NCI-H1694 treated with DMSO at 0.1 percent for 48 hours (cell line): ENCODE measurements at regions not wholly inside any gene's neighbourhood (a gene's known extent, or its start where the extent isn't known, plus 50 kb on each side); places are given as distances from the start of the nearest gene placed in this dataset.
"Not testable (repeated sequence)": the region's sequence is repeated elsewhere in the genome, so short reads cannot be mapped to it uniquely, and the experiment has no call there.

Experiments
- DNase-seq: peaks from one replicate; lab custom pipeline; 2025; lab: John Stamatoyannopoulos, UW

GRCh38 chr16:8110572-8111514 lies 479.5 kb downstream of the TMEM114 start:
- DNase-seq, result no peak

GRCh38 chr16:8109510-8110369 lies 480.6 kb downstream of the TMEM114 start:
- DNase-seq, result no peak

- no peak for DNase-seq
Measured at GRCh38 chr16:8108991-8109509, 481.3 kb downstream of the TMEM114 start.

- DNase-seq, result no peak
Measured at GRCh38 chr16:8107296-8107695, 483.0 kb downstream of the TMEM114 start.

GRCh38 chr16:8103649-8104289 lies 486.5 kb downstream of the TMEM114 start:
- no peak for DNase-seq

- no peak for DNase-seq
Measured at GRCh38 chr16:8099586-8099985, 490.7 kb downstream of the TMEM114 start.

- DNase-seq, result no peak
Measured at GRCh38 chr16:8098947-8099512, 491.3 kb downstream of the TMEM114 start.

- DNase-seq, result no peak
Measured at GRCh38 chr16:8096211-8096610, 494.1 kb downstream of the TMEM114 start.

- DNase-seq, result no peak
Measured at GRCh38 chr16:8094696-8095095, 495.6 kb downstream of the TMEM114 start.

GRCh38 chr16:8088820-8089338 lies 501.4 kb downstream of the TMEM114 start:
- DNase-seq, result no peak

- DNase-seq, result no peak
Measured at GRCh38 chr16:8087597-8088289, 502.6 kb downstream of the TMEM114 start.

- DNase-seq, result no peak
Measured at GRCh38 chr16:8087146-8087545, 503.2 kb downstream of the TMEM114 start.

- no peak for DNase-seq
Measured at GRCh38 chr16:8084882-8085281, 505.4 kb downstream of the TMEM114 start.

- no peak for DNase-seq
Measured at GRCh38 chr16:8084302-8084701, 506.0 kb downstream of the TMEM114 start.

GRCh38 chr16:8083560-8083959 lies 506.8 kb downstream of the TMEM114 start:
- no peak for DNase-seq

- DNase-seq, result no peak
Measured at GRCh38 chr16:8080817-8081216, 509.5 kb downstream of the TMEM114 start.

- DNase-seq, result no peak
Measured at GRCh38 chr16:8075271-8075670, 515.0 kb downstream of the TMEM114 start.

- peak; percentile 65 for DNase-seq
Measured at GRCh38 chr16:8070506-8070905, 519.8 kb downstream of the TMEM114 start.

GRCh38 chr16:8068225-8068624 lies 522.1 kb downstream of the TMEM114 start:
- not testable (repeated sequence) for DNase-seq

GRCh38 chr16:8063159-8063558 lies 527.2 kb downstream of the TMEM114 start:
- no peak for DNase-seq

- DNase-seq, result no peak
Measured at GRCh38 chr16:8062677-8063076, 527.6 kb downstream of the TMEM114 start.
